GM23338 (cell line): ENCODE measurements at regions not wholly inside any gene's neighbourhood (a gene's known extent, or its start where the extent isn't known, plus 50 kb on each side); places are given as distances from the start of the nearest gene placed in this dataset.

Experiments used
- ATAC-seq: fragments of 200-7000 bp; cut with Tn5 transposase; 3 replicates; pipeline ENCODE4 v1.9.1; 2020
- DNase-seq: peaks from one replicate; pipeline ENCODE4 v3.0.0-alpha.2; 2015; ENCODE audit warnings: low spot score
- H2AFZ ChIP-seq: fragments of 200-600 bp; sonication (generic); 2 replicates; pipeline ENCODE4 v1.8.0; 2016; ENCODE audit warnings: antibody characterized with exemption, mild to moderate bottlenecking, moderate library complexity
- H3F3A ChIP-seq: fragments of 200-600 bp; sonication (generic); replicated peaks from 2 replicates; pipeline ENCODE4 v1.8.0; 2017; ENCODE audit warnings: antibody characterized with exemption, mixed run types, low read depth
- H3K27ac ChIP-seq: fragments of 200-600 bp; sonication (generic); 2 replicates; pipeline ENCODE4 v1.6.1; 2016; ENCODE audit warnings: low read depth
- H3K27me3 ChIP-seq: fragments of 200-600 bp; sonication (generic); 2 replicates; pipeline ENCODE4 v1.8.0; 2016; ENCODE audit warnings: mild to moderate bottlenecking, mixed run types, moderate library complexity; ENCODE audit not compliant: insufficient read depth
- H3K36me3 ChIP-seq: fragments of 200-600 bp; sonication (generic); 2 replicates; pipeline ENCODE4 v1.8.0; 2016; ENCODE audit warnings: mild to moderate bottlenecking; ENCODE audit not compliant: insufficient read depth
- H3K4me1 ChIP-seq: fragments of 200-600 bp; sonication (generic); 2 replicates; pipeline ENCODE4 v1.8.0; 2016; ENCODE audit warnings: mild to moderate bottlenecking, moderate library complexity; ENCODE audit not compliant: insufficient read depth
- H3K4me2 ChIP-seq: fragments of 200-600 bp; sonication (generic); 2 replicates; pipeline ENCODE4 v1.7.1; 2017; ENCODE audit warnings: mixed run types
- H3K4me3 ChIP-seq: fragments of 200-600 bp; sonication (generic); 2 replicates; pipeline ENCODE4 v1.6.1; 2016; ENCODE audit warnings: mixed run types
- H3K79me2 ChIP-seq: fragments of 200-600 bp; sonication (generic); replicated peaks from 2 replicates; pipeline ENCODE4 v1.8.0; 2017; ENCODE audit warnings: mild to moderate bottlenecking; ENCODE audit not compliant: insufficient read depth
- H3K9me2 ChIP-seq: fragments of 200-600 bp; sonication (generic); 2 replicates; pipeline ENCODE4 v1.8.0; 2017; ENCODE audit not compliant: insufficient read depth
- H4K20me1 ChIP-seq: fragments of 200-600 bp; sonication (generic); replicated peaks from 2 replicates; pipeline ENCODE4 v1.8.0; 2017; ENCODE audit warnings: mild to moderate bottlenecking; ENCODE audit not compliant: insufficient read depth
- H3K27ac Mint-ChIP-seq: 2 replicates; pipeline ENCODE4 v1.8.0; 2020; ENCODE audit warnings: inconsistent platforms, mild to moderate bottlenecking, moderate library complexity, mixed read lengths
- H3K27me3 Mint-ChIP-seq: 3 replicates; pipeline ENCODE4 v1.8.0; 2022; ENCODE audit warnings: low read depth, mild to moderate bottlenecking, moderate library complexity, mixed read lengths, inconsistent platforms; ENCODE audit not compliant: insufficient read depth, poor library complexity
- H3K36me3 Mint-ChIP-seq: 3 replicates; pipeline ENCODE4 v1.8.0; 2021; ENCODE audit warnings: low read depth, mild to moderate bottlenecking, inconsistent platforms, moderate library complexity, mixed read lengths
- H3K4me1 Mint-ChIP-seq: 3 replicates; pipeline ENCODE4 v1.8.0; 2020; ENCODE audit warnings: mild to moderate bottlenecking, inconsistent platforms, mixed read lengths
- H3K4me3 Mint-ChIP-seq: 3 replicates; pipeline ENCODE4 v1.8.0; 2021; ENCODE audit warnings: moderate library complexity, mild to moderate bottlenecking, inconsistent platforms, mixed read lengths
- H3K9me3 Mint-ChIP-seq: 3 replicates; pipeline ENCODE4 v1.8.0; 2020; ENCODE audit warnings: moderate library complexity, mild to moderate bottlenecking, inconsistent platforms, mixed read lengths
- CREB1 ChIP-seq: fragments of 250-450 bp; sonication (Bioruptor Pico); IDR thresholded peaks from 2 replicates; pipeline ENCODE4 v1.5.0; 2020; ENCODE audit warnings: low read depth, mild to moderate bottlenecking, moderate library complexity
- EZH2 ChIP-seq: fragments of 200-600 bp; sonication (generic); IDR thresholded peaks from one replicate; pipeline ENCODE4 v1.8.0; 2017; ENCODE audit warnings: antibody characterized with exemption, mild to moderate bottlenecking, low read depth; ENCODE audit not compliant: unreplicated experiment
- EZH2phosphoT487 ChIP-seq: fragments of 200-600 bp; sonication (generic); IDR thresholded peaks from one replicate; pipeline ENCODE4 v1.8.1; 2018; ENCODE audit warnings: antibody characterized with exemption; ENCODE audit not compliant: unreplicated experiment
- JUNB ChIP-seq: IDR thresholded peaks from one replicate; pipeline ENCODE4 v1.6.1; 2016; ENCODE audit warnings: antibody characterized with exemption; ENCODE audit not compliant: unreplicated experiment
- NANOG ChIP-seq: IDR thresholded peaks from 2 replicates; pipeline ENCODE4 v1.6.1; 2016; ENCODE audit warnings: antibody characterized with exemption, borderline replicate concordance
- POLR2AphosphoS5 ChIP-seq: IDR thresholded peaks from 2 replicates; pipeline ENCODE4 v1.6.1; 2016; ENCODE audit warnings: antibody characterized with exemption, low read depth
- REST ChIP-seq: IDR thresholded peaks from one replicate; pipeline ENCODE4 v1.6.1; 2018; ENCODE audit warnings: antibody characterized with exemption; ENCODE audit not compliant: unreplicated experiment
- STAT1 ChIP-seq: IDR thresholded peaks from one replicate; pipeline ENCODE4 v1.6.1; 2016; ENCODE audit warnings: antibody characterized with exemption; ENCODE audit not compliant: unreplicated experiment
- ZNF114 ChIP-seq: fragments of 250-450 bp; sonication (Bioruptor Pico); IDR thresholded peaks from 2 replicates; pipeline ENCODE4 v1.5.0; 2020; ENCODE audit warnings: mild to moderate bottlenecking, moderate library complexity
- ZNF331 ChIP-seq: fragments of 250-450 bp; sonication (Bioruptor Pico); IDR thresholded peaks from 2 replicates; pipeline ENCODE4 v1.5.0; 2020; ENCODE audit warnings: low read depth, mild to moderate bottlenecking, moderate library complexity
- ZNF462 ChIP-seq: fragments of 250-450 bp; sonication (Bioruptor Pico); IDR thresholded peaks from 2 replicates; pipeline ENCODE4 v1.5.0; 2020; ENCODE audit warnings: mild to moderate bottlenecking, moderate library complexity
- TF ChIP-seq, protein P1 (sequence below), 2 experiments: fragments of 200-600 bp in 1 of 2; sonication (generic) in 1 of 2; conservative IDR thresholded peaks; 2 replicates each; pipeline versions ENCODE4 v1.5.1 to v1.6.1; 2016 to 2017; ENCODE audit warnings: antibody characterized with exemption in 2 of 2, low read depth in 2 of 2, mild to moderate bottlenecking in 2 of 2, moderate library complexity in 1 of 2
- TF ChIP-seq, protein P2 (sequence below): IDR thresholded peaks from 2 replicates; pipeline ENCODE4 v1.6.1; 2016; ENCODE audit warnings: antibody characterized with exemption

DNA sequence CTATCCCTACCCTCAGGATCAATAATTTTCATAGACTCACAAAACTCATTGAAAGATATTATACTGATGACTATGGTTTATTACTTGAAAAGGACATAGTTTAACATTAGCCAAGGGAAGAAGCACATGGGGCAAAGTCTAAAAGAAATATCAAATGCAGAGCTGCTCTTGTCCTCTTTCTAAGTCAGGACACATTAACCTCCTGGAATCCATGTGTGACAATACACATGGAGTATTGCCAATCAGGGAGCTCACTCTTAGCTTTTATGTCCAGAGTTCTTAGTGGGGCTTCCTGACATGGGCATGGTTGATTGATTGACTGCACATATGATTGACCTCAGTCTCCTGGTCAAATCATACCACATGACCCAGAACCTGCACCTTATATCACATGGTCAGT lies 165.5 kb upstream of the COX7C start:
- Mint-ChIP-seq H3K4me1 (no peaks in the 10 kb centered on the region), H3K36me3 (no peaks in the 10 kb centered on the region), H3K27me3 (no peaks in the 10 kb centered on the region), H3K4me3 (no peak overlapping the region), H3K27ac (no peak overlapping the region), H3K9me3 (peaks cover 6% of the 10 kb centered on the region; the same call in 1 of the 3 replicates)
- ATAC-seq (no peak), DNase-seq (no peak)
- Histone ChIP-seq H3K36me3 (no peaks in the 10 kb centered on the region), H3K4me2 (no peak overlapping the region), H3F3A (no peaks in the 10 kb centered on the region), H3K27me3 (no peaks in the 10 kb centered on the region), H3K4me3 (no peak overlapping the region), H3K4me1 (no peaks in the 10 kb centered on the region), H3K9me2 (0 out of 2 replicates have a peak, but pooled peaks cover 5% of the 10 kb centered on the region), H2AFZ (no peak overlapping the region), H4K20me1 (no peaks in the 10 kb centered on the region), H3K79me2 (no peaks in the 10 kb centered on the region), H3K27ac (no peak overlapping the region)
- no peak for TF ChIP-seq ZNF331 (CRISPR knock-in tag)
- TF ChIP-seq CREB1 (CRISPR knock-in tag), result no peak
- no peak for TF ChIP-seq ZNF462 (CRISPR knock-in tag)
- TF ChIP-seq, protein P1, sequence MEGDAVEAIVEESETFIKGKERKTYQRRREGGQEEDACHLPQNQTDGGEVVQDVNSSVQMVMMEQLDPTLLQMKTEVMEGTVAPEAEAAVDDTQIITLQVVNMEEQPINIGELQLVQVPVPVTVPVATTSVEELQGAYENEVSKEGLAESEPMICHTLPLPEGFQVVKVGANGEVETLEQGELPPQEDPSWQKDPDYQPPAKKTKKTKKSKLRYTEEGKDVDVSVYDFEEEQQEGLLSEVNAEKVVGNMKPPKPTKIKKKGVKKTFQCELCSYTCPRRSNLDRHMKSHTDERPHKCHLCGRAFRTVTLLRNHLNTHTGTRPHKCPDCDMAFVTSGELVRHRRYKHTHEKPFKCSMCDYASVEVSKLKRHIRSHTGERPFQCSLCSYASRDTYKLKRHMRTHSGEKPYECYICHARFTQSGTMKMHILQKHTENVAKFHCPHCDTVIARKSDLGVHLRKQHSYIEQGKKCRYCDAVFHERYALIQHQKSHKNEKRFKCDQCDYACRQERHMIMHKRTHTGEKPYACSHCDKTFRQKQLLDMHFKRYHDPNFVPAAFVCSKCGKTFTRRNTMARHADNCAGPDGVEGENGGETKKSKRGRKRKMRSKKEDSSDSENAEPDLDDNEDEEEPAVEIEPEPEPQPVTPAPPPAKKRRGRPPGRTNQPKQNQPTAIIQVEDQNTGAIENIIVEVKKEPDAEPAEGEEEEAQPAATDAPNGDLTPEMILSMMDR (conservative IDR thresholded peaks at IDR 0.05; ENCODE audit: low read depth in 2 of 2), result no peak
- no peak for TF ChIP-seq JUNB
- TF ChIP-seq ZNF114 (CRISPR knock-in tag), result no peak
- no peak for TF ChIP-seq EZH2
- TF ChIP-seq NANOG, result no peak
- TF ChIP-seq STAT1, result no peak
- no peak for TF ChIP-seq REST
- no peak for TF ChIP-seq POLR2AphosphoS5
- TF ChIP-seq, protein P2, sequence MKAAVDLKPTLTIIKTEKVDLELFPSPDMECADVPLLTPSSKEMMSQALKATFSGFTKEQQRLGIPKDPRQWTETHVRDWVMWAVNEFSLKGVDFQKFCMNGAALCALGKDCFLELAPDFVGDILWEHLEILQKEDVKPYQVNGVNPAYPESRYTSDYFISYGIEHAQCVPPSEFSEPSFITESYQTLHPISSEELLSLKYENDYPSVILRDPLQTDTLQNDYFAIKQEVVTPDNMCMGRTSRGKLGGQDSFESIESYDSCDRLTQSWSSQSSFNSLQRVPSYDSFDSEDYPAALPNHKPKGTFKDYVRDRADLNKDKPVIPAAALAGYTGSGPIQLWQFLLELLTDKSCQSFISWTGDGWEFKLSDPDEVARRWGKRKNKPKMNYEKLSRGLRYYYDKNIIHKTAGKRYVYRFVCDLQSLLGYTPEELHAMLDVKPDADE, result no peak
- TF ChIP-seq EZH2phosphoT487, result no peak
